ENCODE measurements at regions not wholly inside any gene's neighbourhood (a gene's known extent, or its start where the extent isn't known, plus 50 kb on each side); places are given as distances from the start of the nearest gene placed in this dataset.

GRCh38 chr5:128597156-128597555 lies 59.1 kb upstream of the FBN2 start:
- TF ChIP-seq CHD1 (IDR thresholded peaks at IDR 0.05; ENCODE audit: low read depth, low read length) (no peak), POLR2A (IDR thresholded peaks at IDR 0.05; ENCODE audit: low read depth, low read length) (no peak), SMC3 (IDR thresholded peaks at IDR 0.05; ENCODE audit: low read depth, low read length) (no peak), CEBPB (IDR thresholded peaks at IDR 0.05; ENCODE audit: low read depth, low read length) (no peak), NFE2L2 (IDR thresholded peaks at IDR 0.05; ENCODE audit: low read depth, low read length) (no peak), FOS (IDR thresholded peaks at IDR 0.05; ENCODE audit: low read depth, low read length) (no peak), MAFK (IDR thresholded peaks at IDR 0.05; ENCODE audit: low read depth, low read length) (no peak)
- TF ChIP-seq, protein P1, sequence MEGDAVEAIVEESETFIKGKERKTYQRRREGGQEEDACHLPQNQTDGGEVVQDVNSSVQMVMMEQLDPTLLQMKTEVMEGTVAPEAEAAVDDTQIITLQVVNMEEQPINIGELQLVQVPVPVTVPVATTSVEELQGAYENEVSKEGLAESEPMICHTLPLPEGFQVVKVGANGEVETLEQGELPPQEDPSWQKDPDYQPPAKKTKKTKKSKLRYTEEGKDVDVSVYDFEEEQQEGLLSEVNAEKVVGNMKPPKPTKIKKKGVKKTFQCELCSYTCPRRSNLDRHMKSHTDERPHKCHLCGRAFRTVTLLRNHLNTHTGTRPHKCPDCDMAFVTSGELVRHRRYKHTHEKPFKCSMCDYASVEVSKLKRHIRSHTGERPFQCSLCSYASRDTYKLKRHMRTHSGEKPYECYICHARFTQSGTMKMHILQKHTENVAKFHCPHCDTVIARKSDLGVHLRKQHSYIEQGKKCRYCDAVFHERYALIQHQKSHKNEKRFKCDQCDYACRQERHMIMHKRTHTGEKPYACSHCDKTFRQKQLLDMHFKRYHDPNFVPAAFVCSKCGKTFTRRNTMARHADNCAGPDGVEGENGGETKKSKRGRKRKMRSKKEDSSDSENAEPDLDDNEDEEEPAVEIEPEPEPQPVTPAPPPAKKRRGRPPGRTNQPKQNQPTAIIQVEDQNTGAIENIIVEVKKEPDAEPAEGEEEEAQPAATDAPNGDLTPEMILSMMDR (conservative IDR thresholded peaks at IDR 0.05; ENCODE audit: low read depth, low read length), result no peak
- TF ChIP-seq, protein P2, sequence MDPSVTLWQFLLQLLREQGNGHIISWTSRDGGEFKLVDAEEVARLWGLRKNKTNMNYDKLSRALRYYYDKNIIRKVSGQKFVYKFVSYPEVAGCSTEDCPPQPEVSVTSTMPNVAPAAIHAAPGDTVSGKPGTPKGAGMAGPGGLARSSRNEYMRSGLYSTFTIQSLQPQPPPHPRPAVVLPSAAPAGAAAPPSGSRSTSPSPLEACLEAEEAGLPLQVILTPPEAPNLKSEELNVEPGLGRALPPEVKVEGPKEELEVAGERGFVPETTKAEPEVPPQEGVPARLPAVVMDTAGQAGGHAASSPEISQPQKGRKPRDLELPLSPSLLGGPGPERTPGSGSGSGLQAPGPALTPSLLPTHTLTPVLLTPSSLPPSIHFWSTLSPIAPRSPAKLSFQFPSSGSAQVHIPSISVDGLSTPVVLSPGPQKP (IDR thresholded peaks at IDR 0.05; ENCODE audit: borderline replicate concordance, low read depth, low read length), result no peak
